ENCODE measurements at regions not wholly inside any gene's neighbourhood (a gene's known extent, or its start where the extent isn't known, plus 50 kb on each side); places are given as distances from the start of the nearest gene placed in this dataset.

GRCh38 chr7:40990841-40991240 is 712.0 kb downstream of the INHBA start:
- TF ChIP-seq CTCF (IDR thresholded peaks at IDR 0.05) (no peak), POLR2A (IDR thresholded peaks at IDR 0.05) (no peak)
